Activated T-helper 1 cell treated with anti-CD3 and anti-CD28 coated beads, Interleukin-12 subunit alpha, Interleukin-12 subunit beta, Interleukin-2, Interleukin-4 antibody, amounts not matched to agents 30 ng/mL and 10 ng/mL and 1 ng/mL, durations not matched to agents 14 hours and 24 hours and 36 hours (primary cell): ENCODE measurements at regions not wholly inside any gene's neighbourhood (a gene's known extent, or its start where the extent isn't known, plus 50 kb on each side); places are given as distances from the start of the nearest gene placed in this dataset.

Source experiments
- DNase-seq: peaks from one replicate; pipeline ENCODE4 v3.0.0; 2021; ENCODE audit warnings: low spot score
- H3K27ac Mint-ChIP-seq: one replicate; pipeline ENCODE4 v1.8.0; 2021; ENCODE audit warnings: mild to moderate bottlenecking, mixed read lengths
- H3K27me3 Mint-ChIP-seq: one replicate; pipeline ENCODE4 v1.8.0; 2022; ENCODE audit warnings: mild to moderate bottlenecking, moderate library complexity, mixed read lengths; ENCODE audit not compliant: insufficient read depth
- H3K36me3 Mint-ChIP-seq: one replicate; pipeline ENCODE4 v1.8.0; 2021; ENCODE audit warnings: low read depth, mixed read lengths
- H3K4me1 Mint-ChIP-seq: one replicate; pipeline ENCODE4 v1.8.0; 2021; ENCODE audit warnings: low read depth, mixed read lengths
- H3K4me3 Mint-ChIP-seq: one replicate; pipeline ENCODE4 v1.8.0; 2021; ENCODE audit warnings: mild to moderate bottlenecking, moderate library complexity, mixed read lengths
- H3K9me3 Mint-ChIP-seq: one replicate; pipeline ENCODE4 v1.8.0; 2021; ENCODE audit warnings: mixed read lengths
- intact Hi-C: fragments of 100-400 bp; cut with micrococcal nuclease; formaldehyde crosslinking; loops from one replicate; pipeline ENCODE4 v1.15.1; 2024

- Mint-ChIP-seq H3K36me3 (peaks cover 2% of the 10 kb centered on the region), H3K4me1 (peaks cover 8% of the 10 kb centered on the region), H3K27me3 (peaks cover 7% of the 10 kb centered on the region), H3K4me3 (no peak overlapping the region), H3K27ac (no peak overlapping the region), H3K9me3 (no peaks in the 10 kb centered on the region)
- intact Hi-C loops: no loop called here
- no peak for DNase-seq
Observed at GRCh38 chr2:12585784-12586183, 131.0 kb upstream of the TRIB2 start.

GRCh38 chr2:12587228-12587627 is 129.5 kb upstream of the TRIB2 start:
- peaks cover 8% of the 10 kb centered on the region for H3K4me1 Mint-ChIP-seq
- no peak for DNase-seq
- intact Hi-C loops: no loop called here
- H3K9me3 Mint-ChIP-seq: no peaks in the 10 kb centered on the region
- H3K27me3 Mint-ChIP-seq: peaks cover 7% of the 10 kb centered on the region
- peak overlapping the region; percentile 6 for H3K27ac Mint-ChIP-seq
- H3K4me3 Mint-ChIP-seq: no peak overlapping the region
- H3K36me3 Mint-ChIP-seq: peaks cover 2% of the 10 kb centered on the region

- peaks cover 2% of the 10 kb centered on the region for H3K36me3 Mint-ChIP-seq
- no peak overlapping the region for H3K4me3 Mint-ChIP-seq
- no peak for DNase-seq
- peaks cover 7% of the 10 kb centered on the region for H3K27me3 Mint-ChIP-seq
- H3K9me3 Mint-ChIP-seq: no peaks in the 10 kb centered on the region
- H3K4me1 Mint-ChIP-seq: peaks cover 8% of the 10 kb centered on the region
- no peak overlapping the region for H3K27ac Mint-ChIP-seq
- intact Hi-C loops: loop anchor here (2.0 kb wide), 1 partner anchor 19 kb away; no protein-coding TSS in a partner anchor
Observed at GRCh38 chr2:12587729-12588522, 128.8 kb upstream of the TRIB2 start.

GRCh38 chr2:12588986-12589385 is 127.8 kb upstream of the TRIB2 start:
- Mint-ChIP-seq H3K4me3 (no peak overlapping the region), H3K27ac (no peak overlapping the region), H3K27me3 (peaks cover 7% of the 10 kb centered on the region), H3K4me1 (peaks cover 8% of the 10 kb centered on the region), H3K36me3 (peaks cover 2% of the 10 kb centered on the region), H3K9me3 (no peaks in the 10 kb centered on the region)
- no peak for DNase-seq
- intact Hi-C loops: loop anchor here (2.0 kb wide), 1 partner anchor 18 kb away; no protein-coding TSS in a partner anchor

- DNase-seq: no peak
- H3K4me3 Mint-ChIP-seq: no peak overlapping the region
- no peak overlapping the region for H3K27ac Mint-ChIP-seq
- H3K36me3 Mint-ChIP-seq: peaks cover 2% of the 10 kb centered on the region
- peaks cover 8% of the 10 kb centered on the region for H3K4me1 Mint-ChIP-seq
- intact Hi-C loops: loop anchor here (2.0 kb wide), 1 partner anchor 17 kb away; no protein-coding TSS in a partner anchor
- no peaks in the 10 kb centered on the region for H3K9me3 Mint-ChIP-seq
- H3K27me3 Mint-ChIP-seq: peaks cover 6% of the 10 kb centered on the region
Observed at GRCh38 chr2:12589802-12590320, 126.9 kb upstream of the TRIB2 start.

- H3K27ac Mint-ChIP-seq: no peak overlapping the region
Observed at GRCh38 chr2:12592296-12592695, 124.4 kb upstream of the TRIB2 start.

GRCh38 chr2:12594590-12594989 is 122.1 kb upstream of the TRIB2 start:
- intact Hi-C loops: no loop called here
- no peak for DNase-seq
- H3K36me3 Mint-ChIP-seq: peaks cover 1% of the 10 kb centered on the region
- peaks cover 3% of the 10 kb centered on the region for H3K27me3 Mint-ChIP-seq
- no peaks in the 10 kb centered on the region for H3K4me1 Mint-ChIP-seq
- no peak overlapping the region for H3K27ac Mint-ChIP-seq
- no peaks in the 10 kb centered on the region for H3K9me3 Mint-ChIP-seq
- H3K4me3 Mint-ChIP-seq: no peak overlapping the region

More at GRCh38 chr2:12592296-12592695, 124.4 kb upstream of the TRIB2 start:
- Mint-ChIP-seq H3K4me3 (no peak overlapping the region), H3K9me3 (no peaks in the 10 kb centered on the region), H3K27me3 (peaks cover 3% of the 10 kb centered on the region), H3K4me1 (peaks cover 8% of the 10 kb centered on the region), H3K36me3 (peaks cover under 1% of the 10 kb centered on the region)
- intact Hi-C loops: no loop called here
- DNase-seq: no peak

GRCh38 chr2:12596771-12597170 is 120.0 kb upstream of the TRIB2 start:
- intact Hi-C loops: no loop called here
- H3K4me3 Mint-ChIP-seq: no peak overlapping the region

GRCh38 chr2:12597610-12598009 is 119.1 kb upstream of the TRIB2 start:
- intact Hi-C loops: no loop called here
- Mint-ChIP-seq H3K9me3 (no peaks in the 10 kb centered on the region), H3K4me3 (no peak overlapping the region), H3K27me3 (peaks cover 13% of the 10 kb centered on the region), H3K4me1 (no peaks in the 10 kb centered on the region), H3K27ac (no peak overlapping the region), H3K36me3 (peaks cover 1% of the 10 kb centered on the region)
- no peak for DNase-seq

More at GRCh38 chr2:12596771-12597170, 120.0 kb upstream of the TRIB2 start:
- H3K36me3 Mint-ChIP-seq: peaks cover 1% of the 10 kb centered on the region
- no peaks in the 10 kb centered on the region for H3K4me1 Mint-ChIP-seq
- no peak for DNase-seq
- H3K27ac Mint-ChIP-seq: no peak overlapping the region
- peaks cover 8% of the 10 kb centered on the region for H3K27me3 Mint-ChIP-seq
- H3K9me3 Mint-ChIP-seq: no peaks in the 10 kb centered on the region

GRCh38 chr2:12602661-12603060 is 114.1 kb upstream of the TRIB2 start:
- intact Hi-C loops: no loop called here
- Mint-ChIP-seq H3K27ac (no peak overlapping the region), H3K36me3 (peaks cover 1% of the 10 kb centered on the region), H3K4me1 (peaks cover 9% of the 10 kb centered on the region), H3K4me3 (no peak overlapping the region), H3K27me3 (peaks cover 19% of the 10 kb centered on the region), H3K9me3 (no peaks in the 10 kb centered on the region)
- DNase-seq: no peak

GRCh38 chr2:12603781-12604295 is 112.9 kb upstream of the TRIB2 start:
- peaks cover 4% of the 10 kb centered on the region for H3K9me3 Mint-ChIP-seq
- no peak overlapping the region for H3K27ac Mint-ChIP-seq
- peaks cover 15% of the 10 kb centered on the region for H3K4me1 Mint-ChIP-seq
- intact Hi-C loops: no loop called here
- no peaks in the 10 kb centered on the region for H3K36me3 Mint-ChIP-seq
- H3K4me3 Mint-ChIP-seq: no peak overlapping the region
- H3K27me3 Mint-ChIP-seq: peaks cover 19% of the 10 kb centered on the region
- DNase-seq: no peak

GRCh38 chr2:12604341-12604740 is 112.4 kb upstream of the TRIB2 start:
- intact Hi-C loops: no loop called here
- no peak overlapping the region for H3K27ac Mint-ChIP-seq
- peaks cover 19% of the 10 kb centered on the region for H3K27me3 Mint-ChIP-seq
- no peak overlapping the region for H3K4me3 Mint-ChIP-seq
- H3K9me3 Mint-ChIP-seq: peaks cover 4% of the 10 kb centered on the region
- H3K36me3 Mint-ChIP-seq: no peaks in the 10 kb centered on the region
- DNase-seq: no peak
- H3K4me1 Mint-ChIP-seq: peaks cover 15% of the 10 kb centered on the region

- intact Hi-C loops: loop anchor here (5.0 kb wide), 2 partner anchors 112 to 313 kb away; partner anchors contain the start of gene TRIB2
- Mint-ChIP-seq H3K9me3 (peaks cover 4% of the 10 kb centered on the region), H3K36me3 (no peaks in the 10 kb centered on the region), H3K4me1 (peaks cover 15% of the 10 kb centered on the region), H3K4me3 (no peak overlapping the region), H3K27me3 (peaks cover 15% of the 10 kb centered on the region), H3K27ac (no peak overlapping the region)
- no peak for DNase-seq
Observed at GRCh38 chr2:12605366-12605765, 111.4 kb upstream of the TRIB2 start.
